ENCODE measurements at regions not wholly inside any gene's neighbourhood (a gene's known extent, or its start where the extent isn't known, plus 50 kb on each side); places are given as distances from the start of the nearest gene placed in this dataset.

DNA sequence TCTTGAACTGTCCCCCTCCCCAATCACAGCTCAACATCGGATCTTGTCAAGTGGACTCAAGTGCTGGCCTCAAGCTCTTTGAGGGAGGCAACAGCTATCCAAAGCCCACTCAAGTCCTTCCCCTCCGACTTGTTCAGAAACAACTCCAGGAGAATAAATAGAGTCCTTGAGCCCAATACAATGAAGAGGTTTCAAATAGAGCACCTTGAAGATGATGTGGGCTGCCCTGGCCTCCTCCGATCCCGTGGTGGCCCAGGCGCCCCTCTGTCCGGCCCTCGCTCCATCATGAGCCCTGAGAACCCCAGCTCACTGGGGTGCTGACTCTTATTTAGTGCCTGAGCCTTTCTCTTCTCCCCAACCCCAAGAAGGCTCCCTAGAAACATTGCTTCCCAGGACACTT lies 164.3 kb upstream of the PMEPA1 start:
- H3K4me3 Mint-ChIP-seq (ENCODE audit: unreplicated experiment) = no peak overlapping the region
- Histone ChIP-seq H3K36me3 (ENCODE audit: control insufficient read depth, insufficient read depth, low read length) (no peaks in the 10 kb centered on the region), H3K4me1 (no peaks in the 10 kb centered on the region), H3K4me3 (ENCODE audit: low read depth, low read length) (no peak overlapping the region), H3K9me3 (no peaks in the 10 kb centered on the region), H3K27me3 (replicated peaks; ENCODE audit: control insufficient read depth, insufficient read depth, low read length) (peaks cover 3% of the 10 kb centered on the region)
- no peak for DNase-seq
- intact Hi-C loops (cut with micrococcal nuclease; ENCODE audit: unreplicated experiment) = loop anchor here (10.0 kb wide), 1 partner anchor 219 kb away; no protein-coding TSS in a partner anchor
- no peak overlapping the region for H3K27ac Mint-ChIP-seq (ENCODE audit: unreplicated experiment)
- no TSS peak for BruUV-seq (replicated peaks)
- H3K36me3 Mint-ChIP-seq (ENCODE audit: insufficient read depth, unreplicated experiment) = no peaks in the 10 kb centered on the region
- CTCF ChIA-PET = no interaction called here
- POLR2A ChIA-PET = no interaction called here
- H3K4me1 Mint-ChIP-seq (ENCODE audit: low read depth, unreplicated experiment) = no peaks in the 10 kb centered on the region
- TF ChIP-seq, protein P1, sequence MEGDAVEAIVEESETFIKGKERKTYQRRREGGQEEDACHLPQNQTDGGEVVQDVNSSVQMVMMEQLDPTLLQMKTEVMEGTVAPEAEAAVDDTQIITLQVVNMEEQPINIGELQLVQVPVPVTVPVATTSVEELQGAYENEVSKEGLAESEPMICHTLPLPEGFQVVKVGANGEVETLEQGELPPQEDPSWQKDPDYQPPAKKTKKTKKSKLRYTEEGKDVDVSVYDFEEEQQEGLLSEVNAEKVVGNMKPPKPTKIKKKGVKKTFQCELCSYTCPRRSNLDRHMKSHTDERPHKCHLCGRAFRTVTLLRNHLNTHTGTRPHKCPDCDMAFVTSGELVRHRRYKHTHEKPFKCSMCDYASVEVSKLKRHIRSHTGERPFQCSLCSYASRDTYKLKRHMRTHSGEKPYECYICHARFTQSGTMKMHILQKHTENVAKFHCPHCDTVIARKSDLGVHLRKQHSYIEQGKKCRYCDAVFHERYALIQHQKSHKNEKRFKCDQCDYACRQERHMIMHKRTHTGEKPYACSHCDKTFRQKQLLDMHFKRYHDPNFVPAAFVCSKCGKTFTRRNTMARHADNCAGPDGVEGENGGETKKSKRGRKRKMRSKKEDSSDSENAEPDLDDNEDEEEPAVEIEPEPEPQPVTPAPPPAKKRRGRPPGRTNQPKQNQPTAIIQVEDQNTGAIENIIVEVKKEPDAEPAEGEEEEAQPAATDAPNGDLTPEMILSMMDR (IDR thresholded peaks at IDR 0.05; ENCODE audit: insufficient read depth in 1 of 2, low read depth in 1 of 2, low read length in 1 of 2, severe bottlenecking in 1 of 2, unreplicated experiment in 1 of 2) = no peak
- H3K27me3 Mint-ChIP-seq (ENCODE audit: insufficient read depth, unreplicated experiment) = peaks cover 36% of the 10 kb centered on the region
- no peaks in the 10 kb centered on the region for H3K9me3 Mint-ChIP-seq (ENCODE audit: unreplicated experiment)

GRCh38 chr20:57872816-57873409 lies 163.1 kb upstream of the PMEPA1 start:
- H3K4me3 ChIP-seq (ENCODE audit: low read depth, low read length) = no peak overlapping the region
- intact Hi-C loops (cut with micrococcal nuclease; ENCODE audit: unreplicated experiment) = loop anchor here (10.0 kb wide), 1 partner anchor 218 kb away; no protein-coding TSS in a partner anchor
- POLR2A ChIA-PET = no interaction called here
- no peaks in the 10 kb centered on the region for H3K4me1 Mint-ChIP-seq (ENCODE audit: low read depth, unreplicated experiment)
- H3K9me3 ChIP-seq = no peaks in the 10 kb centered on the region
- CTCF ChIA-PET = interaction anchor here (0.5 kb wide), 1 partner anchor 293 kb away, joined by 3 read pairs; no protein-coding TSS in a partner anchor
- no peak overlapping the region for H3K4me3 Mint-ChIP-seq (ENCODE audit: unreplicated experiment)
- H3K27me3 Mint-ChIP-seq (ENCODE audit: insufficient read depth, unreplicated experiment) = peaks cover 35% of the 10 kb centered on the region
- no peak for DNase-seq
- H3K36me3 Mint-ChIP-seq (ENCODE audit: insufficient read depth, unreplicated experiment) = no peaks in the 10 kb centered on the region
- H3K27me3 ChIP-seq (replicated peaks; ENCODE audit: control insufficient read depth, insufficient read depth, low read length) = no peaks in the 10 kb centered on the region; the same call in 1 of the 2 replicates
- no peaks in the 10 kb centered on the region for H3K4me1 ChIP-seq
- no peaks in the 10 kb centered on the region for H3K9me3 Mint-ChIP-seq (ENCODE audit: unreplicated experiment)
- TF ChIP-seq, protein P1 (IDR thresholded peaks at IDR 0.05; ENCODE audit: insufficient read depth in 1 of 2, low read depth in 1 of 2, low read length in 1 of 2, severe bottlenecking in 1 of 2, unreplicated experiment in 1 of 2) = no peak
- no TSS peak for BruUV-seq (replicated peaks)
- H3K36me3 ChIP-seq (ENCODE audit: control insufficient read depth, insufficient read depth, low read length) = no peaks in the 10 kb centered on the region
- no peak overlapping the region for H3K27ac Mint-ChIP-seq (ENCODE audit: unreplicated experiment)

DNA sequence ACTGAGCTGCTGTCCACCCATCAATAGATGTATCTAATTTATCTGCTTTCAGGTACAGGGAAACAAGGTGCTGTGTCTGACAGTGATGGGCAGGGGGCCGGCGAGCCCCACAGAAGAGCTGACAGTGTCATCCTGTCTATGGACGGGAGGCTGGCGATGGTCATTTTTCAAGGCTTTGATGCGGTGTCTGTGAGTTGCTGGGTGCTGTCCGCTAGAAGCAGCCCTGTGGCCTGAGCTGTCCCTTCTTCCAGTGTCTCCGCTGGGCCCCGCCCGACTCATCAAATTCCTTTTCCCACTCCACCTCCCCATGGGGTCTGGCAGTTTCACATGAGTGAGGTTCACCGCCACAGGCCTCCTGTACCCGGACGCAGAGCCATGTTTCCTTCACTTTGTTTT lies 161.4 kb upstream of the PMEPA1 start:
- peaks cover 30% of the 10 kb centered on the region for H3K27me3 Mint-ChIP-seq (ENCODE audit: insufficient read depth, unreplicated experiment)
- no peaks in the 10 kb centered on the region for H3K36me3 ChIP-seq (ENCODE audit: control insufficient read depth, insufficient read depth, low read length)
- H3K4me3 Mint-ChIP-seq (ENCODE audit: unreplicated experiment) = no peak overlapping the region
- ChIA-PET CTCF (no interaction called here), POLR2A (no interaction called here)
- no peaks in the 10 kb centered on the region; the same call in 1 of the 2 replicates for H3K27me3 ChIP-seq (replicated peaks; ENCODE audit: control insufficient read depth, insufficient read depth, low read length)
- no peaks in the 10 kb centered on the region for H3K4me1 Mint-ChIP-seq (ENCODE audit: low read depth, unreplicated experiment)
- no peak overlapping the region for H3K27ac Mint-ChIP-seq (ENCODE audit: unreplicated experiment)
- no peaks in the 10 kb centered on the region for H3K9me3 Mint-ChIP-seq (ENCODE audit: unreplicated experiment)
- intact Hi-C loops (cut with micrococcal nuclease; ENCODE audit: unreplicated experiment) = loop anchor here (10.0 kb wide), 1 partner anchor 216 kb away; no protein-coding TSS in a partner anchor
- DNase-seq = no peak
- H3K9me3 ChIP-seq = no peaks in the 10 kb centered on the region
- no TSS peak for BruUV-seq (replicated peaks)
- TF ChIP-seq, protein P1 (IDR thresholded peaks at IDR 0.05; ENCODE audit: insufficient read depth in 1 of 2, low read depth in 1 of 2, low read length in 1 of 2, severe bottlenecking in 1 of 2, unreplicated experiment in 1 of 2) = no peak
- H3K4me1 ChIP-seq = no peaks in the 10 kb centered on the region
- no peaks in the 10 kb centered on the region for H3K36me3 Mint-ChIP-seq (ENCODE audit: insufficient read depth, unreplicated experiment)
- no peak overlapping the region for H3K4me3 ChIP-seq (ENCODE audit: low read depth, low read length)
